GM21381 (cell line): ENCODE measurements at regions not wholly inside any gene's neighbourhood (a gene's known extent, or its start where the extent isn't known, plus 50 kb on each side); places are given as distances from the start of the nearest gene placed in this dataset.

Experiments
- ATAC-seq: cut with Tn5 transposase; IDR thresholded peaks from one replicate; pipeline ENCODE4 v1.9.1; 2021; ENCODE audit warnings: mild to moderate bottlenecking, moderate library complexity; ENCODE audit not compliant: unreplicated experiment

DNA sequence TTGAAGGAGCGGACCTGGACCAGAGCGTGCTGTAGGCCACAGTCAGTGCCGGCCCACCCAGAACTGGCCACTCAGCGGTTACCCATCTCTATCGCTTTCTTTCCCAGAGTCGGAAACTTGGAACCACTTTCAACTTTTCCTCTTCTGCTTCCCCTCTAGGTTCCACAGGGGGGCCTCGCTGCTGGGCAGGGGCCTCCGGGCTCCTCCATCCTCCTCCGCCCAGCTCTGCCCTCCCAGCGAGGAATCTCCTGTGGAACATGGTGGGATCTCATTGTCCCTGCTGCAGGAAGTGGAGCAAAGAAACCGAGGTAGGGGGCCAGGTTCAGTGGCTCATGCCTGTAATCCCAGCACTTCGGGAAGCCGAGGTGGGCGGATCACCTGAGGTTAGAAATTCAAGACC is 139.2 kb downstream of the ETS2 start:
- ATAC-seq = no peak

DNA sequence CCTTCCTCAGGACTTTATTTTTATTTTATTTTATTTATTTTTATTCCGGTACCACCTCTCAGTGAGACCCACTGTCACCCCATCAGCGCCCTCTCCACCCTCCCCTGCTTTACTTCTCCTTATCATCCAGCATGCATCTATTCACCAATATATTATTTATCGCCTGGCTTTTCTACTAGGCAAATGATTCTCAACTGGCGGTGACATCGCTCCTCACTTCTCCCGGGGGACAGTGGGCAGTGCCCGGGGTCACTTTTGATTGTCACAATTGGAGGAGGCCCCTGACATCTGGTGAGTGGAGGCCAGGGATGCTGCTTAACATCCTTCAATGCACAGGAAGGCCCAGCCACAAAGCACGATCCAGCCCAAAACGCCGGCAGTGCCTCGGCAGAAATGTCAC is 138.7 kb downstream of the ETS2 start:
- no peak for ATAC-seq

DNA sequence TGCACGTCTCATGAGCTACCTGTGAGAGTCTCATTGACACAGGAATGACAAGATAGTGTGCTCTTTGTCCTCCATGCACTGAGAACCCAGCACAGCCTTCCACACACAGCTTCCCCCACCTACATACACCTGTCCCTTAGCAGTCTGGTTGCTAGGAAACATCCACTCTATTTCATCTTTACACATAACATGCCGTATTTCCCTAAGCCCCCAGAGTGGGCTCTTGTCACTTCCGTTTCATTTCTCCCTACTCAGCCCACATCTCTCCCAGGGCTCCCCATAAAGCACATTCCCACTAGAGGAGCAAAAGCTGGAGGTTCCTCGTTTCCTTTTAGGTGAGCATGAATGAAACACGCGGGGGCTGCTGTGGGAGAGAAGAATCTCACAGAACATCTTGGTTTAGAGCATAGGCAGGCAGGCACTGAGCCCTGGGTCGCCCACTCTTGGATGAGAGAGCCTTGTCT is 137.1 kb downstream of the ETS2 start:
- no peak for ATAC-seq

DNA sequence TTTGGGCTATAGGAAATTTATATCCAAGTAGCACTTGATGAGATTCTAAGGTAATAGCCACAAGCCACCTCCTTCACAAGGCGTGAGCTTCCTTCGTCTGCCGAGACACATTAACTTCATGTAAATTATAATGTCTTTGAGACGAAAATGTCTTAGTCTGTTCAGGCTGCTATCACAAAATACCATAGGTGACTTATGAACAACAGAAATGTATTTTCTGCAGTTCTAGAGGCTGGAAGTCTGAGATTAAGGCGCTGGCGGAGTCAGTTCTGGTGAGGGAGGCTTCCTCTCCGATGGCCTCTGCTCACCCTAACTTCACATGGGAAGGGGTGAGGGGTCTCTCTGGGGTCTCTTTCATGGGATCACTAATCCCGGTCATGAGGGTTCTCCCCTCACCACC is 133.0 kb downstream of the ETS2 start:
- ATAC-seq = no peak

DNA sequence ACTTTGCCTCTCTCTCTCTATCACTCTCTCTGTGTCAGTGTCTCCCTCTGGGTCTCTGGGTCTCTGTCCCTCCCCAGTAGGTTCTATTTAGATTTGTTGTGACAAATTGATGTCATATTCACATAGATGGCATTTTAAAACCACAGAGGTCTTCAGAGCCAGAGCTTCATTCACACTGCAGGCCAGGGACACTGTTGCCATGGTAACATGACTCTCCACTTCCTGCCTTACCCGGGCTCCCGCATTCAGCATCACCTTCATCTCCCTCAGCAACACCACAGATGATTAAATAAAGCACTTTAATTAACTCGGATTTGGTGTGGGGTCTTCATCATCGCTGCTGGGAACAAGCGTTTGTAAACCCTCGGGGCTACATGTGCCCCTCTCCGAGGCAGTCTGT is 132.6 kb downstream of the ETS2 start:
- no peak for ATAC-seq

DNA sequence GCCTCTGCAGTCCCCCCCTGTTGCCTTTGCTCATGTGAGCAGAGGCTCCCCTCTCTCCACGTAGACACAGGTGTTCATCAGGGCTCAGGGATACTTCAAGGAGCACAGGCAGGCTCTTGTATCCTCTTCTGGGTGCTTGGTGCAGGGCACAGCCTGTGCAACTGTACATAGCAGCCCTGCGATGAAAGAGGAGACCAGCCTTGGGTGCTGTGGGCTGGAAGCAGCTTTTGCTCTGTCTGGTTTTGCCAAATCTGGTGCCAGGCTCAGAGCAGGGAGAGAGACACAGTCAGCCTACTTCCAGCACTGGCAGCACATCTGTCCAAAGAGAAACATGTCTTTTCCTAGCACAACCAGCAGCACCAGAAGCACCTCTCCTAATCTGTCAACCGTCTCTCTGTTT is 132.1 kb downstream of the ETS2 start:
- no peak for ATAC-seq

DNA sequence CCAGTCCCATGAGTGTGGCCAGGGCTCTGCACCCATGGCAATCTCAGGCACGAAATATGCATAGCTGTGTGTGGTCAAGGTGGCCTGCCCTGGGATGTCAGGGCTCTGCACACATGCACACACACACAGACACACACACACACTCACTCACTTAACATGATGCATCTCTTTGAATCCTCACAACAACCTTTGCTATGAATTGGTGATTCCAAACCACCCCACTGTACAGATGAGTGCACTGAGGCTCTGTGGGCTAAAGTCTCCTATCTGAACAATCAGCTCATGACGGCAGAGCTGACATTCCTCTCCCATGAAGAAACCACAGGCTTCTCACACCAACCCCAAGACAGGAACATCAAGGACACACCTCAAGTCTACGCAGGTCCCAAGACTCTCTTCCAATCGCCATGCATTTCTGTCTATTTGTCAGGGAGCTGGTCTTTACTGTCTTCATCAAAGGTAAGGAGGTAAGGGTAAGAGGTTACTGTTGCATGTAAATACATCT is 131.6 kb downstream of the ETS2 start:
- ATAC-seq = no peak

DNA sequence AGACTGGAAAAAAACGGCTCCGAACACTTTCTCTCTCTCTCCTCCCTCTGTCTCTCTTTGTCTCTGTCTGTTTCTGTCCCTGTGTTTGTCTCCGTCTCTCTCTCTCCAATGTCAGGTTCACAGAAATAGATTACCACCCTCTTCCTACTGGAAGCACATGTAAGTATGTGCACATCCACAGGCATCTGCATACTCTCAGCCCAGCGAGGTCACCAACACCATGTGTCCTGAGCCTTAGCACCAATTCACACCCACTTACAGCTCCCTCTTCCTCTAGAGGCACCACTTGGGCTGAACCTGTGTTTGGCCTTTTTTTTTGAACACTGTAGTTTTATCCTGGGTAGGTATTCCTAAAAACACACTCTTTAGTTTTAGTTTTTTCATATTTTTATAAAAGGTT is 130.5 kb downstream of the ETS2 start:
- ATAC-seq = no peak

DNA sequence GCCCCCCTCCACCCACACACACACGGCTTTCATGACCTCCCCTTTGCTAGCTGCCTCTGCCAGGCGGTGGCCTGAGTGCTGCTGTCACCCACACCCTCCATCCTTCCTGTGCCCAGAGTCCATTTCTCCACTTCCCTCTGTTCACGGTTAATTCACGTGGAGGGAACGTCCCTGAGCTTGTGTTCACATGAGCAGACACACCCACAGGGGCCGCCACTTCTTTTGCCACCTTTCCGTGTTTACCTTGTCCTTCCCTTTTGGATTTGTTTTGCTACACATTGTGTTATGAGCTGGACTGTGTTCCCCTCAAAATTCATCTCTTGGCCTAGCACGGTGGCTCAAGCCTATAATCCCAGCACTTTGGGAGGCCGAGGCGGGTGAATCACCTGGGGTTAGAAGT is 128.0 kb downstream of the ETS2 start:
- no peak for ATAC-seq

DNA sequence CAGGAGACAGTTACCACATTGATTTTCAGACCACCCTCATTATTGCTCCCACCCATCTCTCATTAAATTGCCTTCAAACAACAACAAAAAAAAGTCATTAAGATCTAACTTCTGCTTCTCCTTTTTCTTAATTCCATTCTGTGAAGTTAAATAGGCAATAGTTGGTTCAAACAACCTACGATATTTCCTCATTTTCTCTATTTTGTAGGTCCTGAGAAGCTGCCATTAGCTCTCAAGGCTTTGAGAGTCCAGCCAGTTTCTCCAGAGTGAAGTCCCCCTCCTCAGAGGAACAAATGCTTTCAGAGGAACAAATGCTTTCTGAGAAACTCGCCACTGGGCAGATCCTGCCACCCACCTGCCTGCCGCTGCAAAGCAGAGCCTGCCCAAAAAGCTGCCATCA is 125.6 kb downstream of the ETS2 start:
- ATAC-seq = no peak

DNA sequence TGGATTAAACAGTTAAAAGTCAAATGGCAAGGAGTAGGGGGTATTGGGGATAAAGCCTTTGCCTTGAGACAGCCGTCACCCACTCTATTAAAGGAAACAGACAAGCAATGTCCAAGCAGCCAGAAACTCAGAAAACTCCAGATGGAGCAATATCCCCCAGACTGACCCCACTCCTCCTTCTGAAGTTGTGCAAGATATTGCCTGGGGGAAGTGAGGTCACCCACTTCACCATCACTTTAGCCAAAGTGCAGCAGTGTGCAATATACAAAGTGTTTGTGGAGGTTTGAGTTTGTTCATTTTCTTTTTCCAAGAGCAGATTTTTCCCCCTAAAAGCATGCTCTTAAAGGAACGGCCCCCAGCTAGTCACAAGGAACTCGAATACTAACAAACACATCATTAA is 125.1 kb downstream of the ETS2 start:
- no peak for ATAC-seq

DNA sequence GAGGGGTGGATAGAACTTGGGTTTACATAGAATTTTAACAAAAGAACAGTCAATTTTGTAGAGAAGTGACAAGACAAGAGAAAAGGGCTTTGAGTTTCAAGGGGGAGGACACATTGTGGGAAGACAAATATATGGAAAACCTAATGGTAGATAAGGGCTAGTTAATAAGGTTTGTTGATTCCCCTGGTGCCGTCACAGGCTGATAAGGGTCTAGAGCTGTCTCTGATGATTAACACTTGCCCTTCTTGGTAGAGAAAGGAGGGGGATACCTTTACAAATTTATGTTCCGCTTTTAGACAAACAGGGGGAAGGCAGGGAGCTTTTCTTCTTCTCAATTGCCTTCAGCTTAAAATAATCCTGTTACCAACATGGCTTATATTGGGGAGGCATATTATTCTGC is 124.3 kb downstream of the ETS2 start:
- ATAC-seq = no peak

DNA sequence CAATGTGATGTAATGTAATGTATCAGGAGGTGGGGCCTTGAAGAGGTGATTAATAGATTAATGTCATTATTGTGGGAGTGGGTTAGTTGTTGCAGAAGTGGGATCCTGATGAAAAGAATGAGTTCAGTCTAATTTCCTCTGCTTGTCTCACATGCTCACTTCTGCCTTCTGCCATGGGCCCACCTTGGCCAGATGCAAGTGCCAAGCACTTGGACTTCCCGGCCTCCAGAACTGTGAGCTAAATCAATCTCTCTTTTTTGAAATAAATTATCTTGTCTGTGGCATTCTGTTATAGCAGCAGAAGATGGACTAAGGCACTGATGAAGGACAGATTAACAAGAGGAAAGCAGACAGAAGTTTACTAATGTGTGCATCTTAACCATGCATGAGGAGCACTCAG is 123.9 kb downstream of the ETS2 start:
- ATAC-seq = no peak

DNA sequence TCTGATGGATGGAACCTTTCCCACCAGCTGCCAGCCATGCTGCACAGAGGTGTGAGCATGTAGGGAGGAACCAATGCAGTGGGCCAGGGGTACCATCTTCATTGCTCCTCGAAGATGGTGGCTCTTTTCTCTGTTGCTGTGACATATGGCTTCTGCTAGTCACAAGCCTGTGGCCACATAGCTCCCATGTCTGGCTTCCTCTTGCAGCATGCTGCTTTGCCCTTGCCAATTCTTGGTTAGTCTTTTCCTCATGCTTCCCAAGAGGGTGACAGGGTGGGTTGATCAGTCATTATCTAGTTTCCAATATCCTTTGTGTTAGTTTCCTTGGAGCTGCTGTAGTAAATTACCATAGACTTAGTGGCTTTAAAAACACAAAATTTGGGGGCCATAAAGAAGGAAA is 123.4 kb downstream of the ETS2 start:
- no peak for ATAC-seq

DNA sequence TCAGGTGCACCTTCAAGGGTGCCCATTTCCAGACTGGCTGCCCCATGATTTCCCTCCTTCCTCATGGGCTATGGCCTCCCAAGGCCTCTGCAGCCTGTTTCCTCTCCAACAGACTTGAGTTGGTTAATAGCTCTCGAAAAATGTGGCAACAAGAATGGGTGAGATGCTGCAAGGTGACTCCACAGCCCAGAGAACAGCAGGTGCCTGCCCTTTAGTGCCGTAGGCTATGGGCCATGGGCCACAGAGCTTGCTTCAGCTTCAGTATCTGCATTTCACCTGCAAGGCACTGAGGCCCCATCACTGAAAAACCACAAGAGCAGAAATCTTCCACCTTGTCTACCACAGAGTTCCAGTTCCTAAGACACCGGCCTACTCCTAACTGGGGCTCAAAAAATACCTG is 122.0 kb downstream of the ETS2 start:
- ATAC-seq = no peak

DNA sequence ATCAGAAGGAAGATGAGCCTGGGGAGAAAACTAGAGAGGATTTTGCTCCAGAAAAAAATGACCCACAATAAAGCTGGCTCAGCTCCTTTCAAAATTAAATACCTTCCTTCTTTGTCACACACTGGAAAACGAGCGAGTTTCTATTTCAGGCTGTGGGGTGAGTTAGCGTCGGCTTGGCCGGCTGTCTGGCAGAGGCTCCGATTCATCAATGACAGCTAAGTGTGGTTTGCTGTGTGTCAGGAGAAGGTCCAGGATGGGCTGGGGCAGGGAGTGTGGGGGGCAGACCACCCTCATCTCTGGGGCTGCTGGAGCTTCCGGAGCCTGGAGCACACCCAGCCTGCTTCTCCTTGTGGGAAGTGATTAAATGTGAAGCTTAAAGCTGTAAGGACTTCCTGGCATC is 120.2 kb downstream of the ETS2 start:
- no peak for ATAC-seq

DNA sequence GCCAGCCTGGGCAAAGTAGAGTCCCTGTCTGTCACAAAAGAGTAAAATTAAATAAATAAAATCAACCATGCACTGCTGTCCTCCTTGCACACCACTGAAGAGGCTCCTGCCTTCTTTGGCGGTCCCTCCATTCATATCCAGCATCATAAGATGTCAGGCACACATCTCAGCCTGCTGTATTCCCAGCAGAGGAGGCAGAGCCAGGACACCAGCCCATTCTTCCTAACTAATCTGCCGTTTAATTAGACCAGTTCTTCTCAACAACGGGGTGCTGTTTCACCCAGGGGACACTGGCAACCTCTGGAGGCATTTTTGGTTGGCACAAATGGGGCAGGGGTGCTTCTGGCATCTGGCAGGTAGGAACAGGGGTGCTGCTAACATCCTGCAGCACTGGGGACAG is 119.7 kb downstream of the ETS2 start:
- ATAC-seq = no peak

DNA sequence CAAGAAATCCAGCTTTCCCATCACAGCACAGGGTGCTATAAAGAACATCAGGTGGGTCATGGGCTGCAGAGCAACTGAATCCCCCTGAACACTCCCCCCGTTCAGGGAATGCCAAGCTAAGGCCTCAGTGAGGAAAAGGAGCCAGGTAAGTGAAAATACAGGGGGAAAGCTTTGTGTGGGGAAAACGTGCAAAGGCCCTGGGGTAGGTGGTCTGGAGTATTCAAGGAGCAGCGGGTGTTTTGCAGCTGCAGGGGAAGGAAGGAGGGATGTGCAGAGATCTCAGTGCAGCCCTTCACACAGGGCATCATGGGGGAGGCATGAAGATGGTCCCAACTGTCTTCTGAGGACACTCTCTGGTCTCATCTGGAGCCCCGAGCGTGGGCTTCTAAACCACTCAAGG is 119.2 kb downstream of the ETS2 start:
- no peak for ATAC-seq

DNA sequence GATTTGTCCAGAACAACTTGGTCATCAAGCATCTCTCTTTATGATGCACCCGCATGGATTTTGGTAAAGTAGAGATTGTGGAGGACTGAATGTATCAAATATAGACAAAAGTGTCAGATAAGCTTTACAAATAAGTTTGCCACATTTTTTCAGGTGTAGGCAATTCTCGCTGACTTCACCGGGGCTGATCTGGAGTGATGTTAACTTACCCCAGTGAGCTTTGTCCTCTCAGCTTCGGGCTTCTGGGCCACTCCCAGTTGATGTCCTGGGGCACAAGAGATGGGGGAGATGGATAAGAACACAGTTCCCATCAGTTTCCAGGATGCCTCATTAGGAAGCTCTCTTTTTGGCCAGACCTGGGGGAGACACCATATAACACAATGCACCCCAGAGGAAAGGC is 117.7 kb downstream of the ETS2 start:
- no peak for ATAC-seq

DNA sequence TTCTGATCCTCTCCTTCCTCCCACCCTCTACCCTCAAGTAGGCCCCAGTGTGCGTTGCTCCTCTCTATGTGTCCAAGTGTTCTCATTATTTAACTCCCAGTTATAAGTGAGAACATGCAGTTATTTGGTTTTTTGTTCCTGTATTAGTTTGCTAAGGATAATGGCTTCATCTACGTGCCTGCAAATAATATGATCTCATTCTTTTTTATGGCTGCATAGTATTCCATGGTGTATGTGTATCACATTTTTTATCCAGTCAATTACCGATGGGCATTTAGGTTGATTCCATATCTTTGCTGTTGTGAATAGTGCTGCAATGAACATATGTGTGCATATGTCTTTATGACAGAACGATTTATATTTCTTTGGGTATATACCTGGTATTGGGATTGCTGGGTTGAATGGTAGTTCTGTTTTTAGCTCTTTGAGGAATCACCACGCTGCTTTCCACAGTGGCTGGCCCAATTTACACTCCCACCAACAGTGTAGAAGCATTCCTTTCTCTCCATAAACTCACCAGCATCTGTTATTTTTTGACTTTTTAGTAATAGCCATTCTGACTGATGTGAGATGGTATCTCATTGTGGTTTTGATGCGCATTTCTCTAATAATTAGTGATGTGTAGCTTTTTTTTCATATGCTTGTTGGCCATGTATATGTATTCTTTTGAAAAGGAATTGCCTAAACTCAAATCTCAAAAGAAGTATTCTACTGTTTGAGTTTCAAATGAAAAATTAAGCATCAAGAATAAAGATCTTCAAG is 116.9 kb downstream of the ETS2 start:
- ATAC-seq = no peak

DNA sequence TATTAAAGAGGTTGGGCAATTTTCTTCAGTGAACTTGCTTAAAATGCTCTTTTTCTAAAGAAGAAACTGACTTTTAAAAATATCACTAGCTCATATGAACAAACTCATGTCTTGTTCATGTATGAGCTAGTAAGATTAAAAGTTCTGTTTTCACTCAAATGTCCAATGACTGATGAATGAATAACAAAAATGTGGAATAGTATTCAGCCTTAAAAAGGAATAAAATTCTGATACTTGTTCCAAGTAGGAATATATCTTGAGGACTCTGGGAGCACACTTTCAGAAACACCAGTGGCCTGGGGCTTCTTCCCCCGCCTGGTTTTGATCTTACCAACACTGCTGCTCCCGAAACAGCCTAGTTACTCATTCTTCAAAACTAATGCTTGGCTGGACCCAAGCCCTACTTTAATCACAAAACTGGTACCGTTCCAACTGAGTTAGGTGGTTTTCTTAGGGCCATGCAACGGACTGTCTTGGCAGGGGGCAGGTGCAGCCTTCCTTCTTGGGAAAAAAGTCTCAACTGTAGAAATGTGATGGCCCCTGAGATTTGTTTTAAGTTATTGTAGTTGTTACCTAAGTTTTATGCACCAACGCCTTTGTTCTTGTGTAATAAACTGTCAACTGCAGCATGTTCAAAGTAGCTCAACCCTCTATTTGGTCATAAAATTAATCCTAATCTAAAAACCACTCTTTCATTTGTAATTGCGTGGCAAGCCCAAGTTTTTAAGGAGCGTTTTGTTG is 116.0 kb downstream of the ETS2 start:
- ATAC-seq = no peak

DNA sequence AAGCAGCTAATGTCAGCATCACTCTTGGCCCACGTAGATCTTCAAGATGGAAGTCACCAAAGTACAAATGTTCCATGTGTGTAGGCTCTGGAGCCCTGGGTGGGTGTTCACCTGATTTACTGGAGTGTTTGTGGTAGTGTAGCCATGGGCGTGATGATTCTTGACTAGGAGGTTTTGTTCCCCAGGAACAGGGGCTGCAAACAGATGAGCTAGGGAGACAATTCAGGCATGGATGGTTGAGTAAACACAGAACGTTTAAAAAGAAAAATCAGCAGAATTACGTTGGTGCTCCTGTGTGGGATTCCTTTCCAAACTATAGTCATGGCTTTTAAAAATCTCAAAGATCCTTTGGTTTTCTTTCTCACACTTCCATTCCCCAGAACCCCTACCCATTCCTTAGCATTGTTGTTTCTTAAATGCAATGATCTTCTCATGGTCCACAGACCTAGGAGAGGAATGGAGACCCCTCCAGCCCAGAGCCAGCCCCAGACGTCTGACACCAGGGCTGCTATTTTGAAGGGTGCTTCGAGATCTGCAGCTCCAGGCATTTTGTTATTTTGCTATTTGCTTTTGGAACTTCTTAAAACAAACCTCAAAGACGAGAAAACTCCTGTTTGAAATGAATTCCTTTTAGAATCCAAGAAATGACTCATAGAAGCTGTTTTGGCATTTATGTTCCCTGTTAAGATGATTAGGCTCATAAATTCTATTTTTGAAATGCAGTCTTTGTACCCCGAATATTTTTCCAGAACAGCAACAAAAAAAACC is 115.1 kb downstream of the ETS2 start:
- no peak for ATAC-seq
